C4-2B (cell line): ENCODE measurements at regions not wholly inside any gene's neighbourhood (a gene's known extent, or its start where the extent isn't known, plus 50 kb on each side); places are given as distances from the start of the nearest gene placed in this dataset.
"Not testable (repeated sequence)": the region's sequence is repeated elsewhere in the genome, so short reads cannot be mapped to it uniquely, and the experiment has no call there.

ENCODE experiments used
- H3K27ac ChIP-seq: fragments of 450-650 bp; 2 replicates; pipeline ENCODE4 v1.5.1; 2017
- CTCF ChIP-seq: fragments of 450-650 bp; conservative IDR thresholded peaks from 2 replicates; pipeline ENCODE4 v1.5.1; 2017; ENCODE audit warnings: mild to moderate bottlenecking
- ZFX ChIP-seq: fragments of 450-650 bp; IDR thresholded peaks from 2 replicates; pipeline ENCODE4 v1.6.1; 2017

- H3K27ac ChIP-seq: no peak overlapping the region
- TF ChIP-seq CTCF: no peak
- no peak for TF ChIP-seq ZFX
Observed at GRCh38 chr3:880371-880770, 212.5 kb upstream of the CNTN6 start.

GRCh38 chr3:882533-882932 lies 210.3 kb upstream of the CNTN6 start:
- no peak overlapping the region for H3K27ac ChIP-seq

GRCh38 chr3:901953-902778 lies 190.7 kb upstream of the CNTN6 start:
- no peak overlapping the region for H3K27ac ChIP-seq
- TF ChIP-seq CTCF: peak; percentile 70
- TF ChIP-seq ZFX: no peak

More at GRCh38 chr3:882533-882932, 210.3 kb upstream of the CNTN6 start:
- no peak for TF ChIP-seq ZFX
- no peak for TF ChIP-seq CTCF

GRCh38 chr3:905217-905616 lies 187.6 kb upstream of the CNTN6 start:
- TF ChIP-seq CTCF: no peak
- TF ChIP-seq ZFX: no peak

GRCh38 chr3:906739-907138 lies 186.1 kb upstream of the CNTN6 start:
- H3K27ac ChIP-seq: no peak overlapping the region
- TF ChIP-seq ZFX (no peak), CTCF (no peak)

More at GRCh38 chr3:905217-905616, 187.6 kb upstream of the CNTN6 start:
- no peak overlapping the region for H3K27ac ChIP-seq

GRCh38 chr3:908839-909238 lies 184.0 kb upstream of the CNTN6 start:
- TF ChIP-seq CTCF (0 out of 2 replicates have a peak, but pooled peaks have one; percentile 8), ZFX (no peak)
- H3K27ac ChIP-seq: no peak overlapping the region

- H3K27ac ChIP-seq: not testable (repeated sequence)
Observed at GRCh38 chr3:912717-913116, 180.1 kb upstream of the CNTN6 start.
